K562 (cell line): ENCODE measurements at regions not wholly inside any gene's neighbourhood (a gene's known extent, or its start where the extent isn't known, plus 50 kb on each side); places are given as distances from the start of the nearest gene placed in this dataset.

Source experiments
- KLF13 ChIP-seq: fragments of 450-650 bp; IDR thresholded peaks from 2 replicates; pipeline ENCODE4 v1.6.1; 2016; ENCODE audit warnings: missing genetic modification characterization, low read depth, mild to moderate bottlenecking, missing compliant biosample characterization, moderate library complexity, borderline replicate concordance
- NFXL1 ChIP-seq: fragments of 450-650 bp; formaldehyde crosslinking; IDR thresholded peaks from 2 replicates; pipeline ENCODE4 v1.4.0; 2021; ENCODE audit warnings: mild to moderate bottlenecking
- TRIM24 ChIP-seq, 2 experiments: fragments of 450-650 bp; IDR thresholded peaks; 2 replicates each; pipeline ENCODE4 v1.6.1; 2016
- ZNF449 ChIP-seq: fragments of 250-450 bp; sonication (Bioruptor Pico); IDR thresholded peaks from 2 replicates; pipeline ENCODE4 v1.8.0; 2022; ENCODE audit warnings: moderate library complexity, mild to moderate bottlenecking, inconsistent platforms
- ZNF512 ChIP-seq: IDR thresholded peaks from 2 replicates; pipeline ENCODE4 v1.6.1; 2016; ENCODE audit warnings: missing genetic modification characterization, missing compliant biosample characterization
- TF ChIP-seq, protein P1 (sequence below): sonication (generic); formaldehyde crosslinking; IDR thresholded peaks from 2 replicates; pipeline ENCODE4 v1.4.0; 2020; ENCODE audit warnings: mild to moderate bottlenecking, missing genetic modification reagents
- TF ChIP-seq, protein P2 (sequence below): sonication (generic); formaldehyde crosslinking; IDR thresholded peaks from 2 replicates; pipeline ENCODE4 v1.9.0; 2022; ENCODE audit warnings: mild to moderate bottlenecking, missing genetic modification reagents
- TF ChIP-seq, protein P3 (sequence below): sonication (generic); formaldehyde crosslinking; IDR thresholded peaks from 2 replicates; pipeline ENCODE4 v1.8.0; 2022; ENCODE audit warnings: missing genetic modification reagents, mild to moderate bottlenecking, borderline replicate concordance
- TF ChIP-seq, protein P4 (sequence below), 2 experiments: fragments of 450-650 bp; formaldehyde crosslinking in 1 of 2; IDR thresholded peaks; 2 replicates each; pipeline versions ENCODE4 v1.4.0 to v1.6.1; 2014 to 2020; ENCODE audit warnings: mild to moderate bottlenecking in 2 of 2, borderline replicate concordance in 1 of 2, low read depth in 1 of 2
- TF ChIP-seq, protein P5 (sequence below): fragments of 450-650 bp; IDR thresholded peaks from 2 replicates; pipeline ENCODE4 v1.6.1; 2017; ENCODE audit warnings: antibody characterized with exemption
- TF ChIP-seq, protein P6 (sequence below), 3 experiments: IDR thresholded peaks in 2 of 3; conservative IDR thresholded peaks in 1 of 3; 2 replicates each; pipeline ENCODE4 v1.5.1; 2011 to 2012; ENCODE audit warnings: low read length in 3 of 3, mild to moderate bottlenecking in 3 of 3, control low read depth in 2 of 3, improper control_type of control experiment in 1 of 3, inconsistent platforms in 1 of 3, low read depth in 1 of 3, mixed read lengths in 1 of 3, moderate library complexity in 1 of 3; ENCODE audit not compliant: insufficient read depth in 2 of 3

- TF ChIP-seq ZNF449 (no peak), KLF13 (no peak), NFXL1 (CRISPR knock-in tag) (no peak), TRIM24 (IDR thresholded peaks at IDR 0.05) (no peak), ZNF512 (tag) (no peak)
- TF ChIP-seq, protein P1, sequence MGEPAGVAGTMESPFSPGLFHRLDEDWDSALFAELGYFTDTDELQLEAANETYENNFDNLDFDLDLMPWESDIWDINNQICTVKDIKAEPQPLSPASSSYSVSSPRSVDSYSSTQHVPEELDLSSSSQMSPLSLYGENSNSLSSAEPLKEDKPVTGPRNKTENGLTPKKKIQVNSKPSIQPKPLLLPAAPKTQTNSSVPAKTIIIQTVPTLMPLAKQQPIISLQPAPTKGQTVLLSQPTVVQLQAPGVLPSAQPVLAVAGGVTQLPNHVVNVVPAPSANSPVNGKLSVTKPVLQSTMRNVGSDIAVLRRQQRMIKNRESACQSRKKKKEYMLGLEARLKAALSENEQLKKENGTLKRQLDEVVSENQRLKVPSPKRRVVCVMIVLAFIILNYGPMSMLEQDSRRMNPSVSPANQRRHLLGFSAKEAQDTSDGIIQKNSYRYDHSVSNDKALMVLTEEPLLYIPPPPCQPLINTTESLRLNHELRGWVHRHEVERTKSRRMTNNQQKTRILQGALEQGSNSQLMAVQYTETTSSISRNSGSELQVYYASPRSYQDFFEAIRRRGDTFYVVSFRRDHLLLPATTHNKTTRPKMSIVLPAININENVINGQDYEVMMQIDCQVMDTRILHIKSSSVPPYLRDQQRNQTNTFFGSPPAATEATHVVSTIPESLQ (CRISPR knock-in tag) = no peak
- TF ChIP-seq, protein P2, sequence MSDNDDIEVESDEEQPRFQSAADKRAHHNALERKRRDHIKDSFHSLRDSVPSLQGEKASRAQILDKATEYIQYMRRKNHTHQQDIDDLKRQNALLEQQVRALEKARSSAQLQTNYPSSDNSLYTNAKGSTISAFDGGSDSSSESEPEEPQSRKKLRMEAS (CRISPR knock-in tag) = no peak
- TF ChIP-seq, protein P3, sequence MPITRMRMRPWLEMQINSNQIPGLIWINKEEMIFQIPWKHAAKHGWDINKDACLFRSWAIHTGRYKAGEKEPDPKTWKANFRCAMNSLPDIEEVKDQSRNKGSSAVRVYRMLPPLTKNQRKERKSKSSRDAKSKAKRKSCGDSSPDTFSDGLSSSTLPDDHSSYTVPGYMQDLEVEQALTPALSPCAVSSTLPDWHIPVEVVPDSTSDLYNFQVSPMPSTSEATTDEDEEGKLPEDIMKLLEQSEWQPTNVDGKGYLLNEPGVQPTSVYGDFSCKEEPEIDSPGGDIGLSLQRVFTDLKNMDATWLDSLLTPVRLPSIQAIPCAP (CRISPR knock-in tag) = no peak
- TF ChIP-seq, protein P4, sequence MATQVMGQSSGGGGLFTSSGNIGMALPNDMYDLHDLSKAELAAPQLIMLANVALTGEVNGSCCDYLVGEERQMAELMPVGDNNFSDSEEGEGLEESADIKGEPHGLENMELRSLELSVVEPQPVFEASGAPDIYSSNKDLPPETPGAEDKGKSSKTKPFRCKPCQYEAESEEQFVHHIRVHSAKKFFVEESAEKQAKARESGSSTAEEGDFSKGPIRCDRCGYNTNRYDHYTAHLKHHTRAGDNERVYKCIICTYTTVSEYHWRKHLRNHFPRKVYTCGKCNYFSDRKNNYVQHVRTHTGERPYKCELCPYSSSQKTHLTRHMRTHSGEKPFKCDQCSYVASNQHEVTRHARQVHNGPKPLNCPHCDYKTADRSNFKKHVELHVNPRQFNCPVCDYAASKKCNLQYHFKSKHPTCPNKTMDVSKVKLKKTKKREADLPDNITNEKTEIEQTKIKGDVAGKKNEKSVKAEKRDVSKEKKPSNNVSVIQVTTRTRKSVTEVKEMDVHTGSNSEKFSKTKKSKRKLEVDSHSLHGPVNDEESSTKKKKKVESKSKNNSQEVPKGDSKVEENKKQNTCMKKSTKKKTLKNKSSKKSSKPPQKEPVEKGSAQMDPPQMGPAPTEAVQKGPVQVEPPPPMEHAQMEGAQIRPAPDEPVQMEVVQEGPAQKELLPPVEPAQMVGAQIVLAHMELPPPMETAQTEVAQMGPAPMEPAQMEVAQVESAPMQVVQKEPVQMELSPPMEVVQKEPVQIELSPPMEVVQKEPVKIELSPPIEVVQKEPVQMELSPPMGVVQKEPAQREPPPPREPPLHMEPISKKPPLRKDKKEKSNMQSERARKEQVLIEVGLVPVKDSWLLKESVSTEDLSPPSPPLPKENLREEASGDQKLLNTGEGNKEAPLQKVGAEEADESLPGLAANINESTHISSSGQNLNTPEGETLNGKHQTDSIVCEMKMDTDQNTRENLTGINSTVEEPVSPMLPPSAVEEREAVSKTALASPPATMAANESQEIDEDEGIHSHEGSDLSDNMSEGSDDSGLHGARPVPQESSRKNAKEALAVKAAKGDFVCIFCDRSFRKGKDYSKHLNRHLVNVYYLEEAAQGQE (IDR thresholded peaks at IDR 0.05; ENCODE audit: borderline replicate concordance) = no peak
- TF ChIP-seq, protein P4 (CRISPR knock-in tag; IDR thresholded peaks at IDR 0.05; ENCODE audit: low read depth) = no peak
- TF ChIP-seq, protein P5, sequence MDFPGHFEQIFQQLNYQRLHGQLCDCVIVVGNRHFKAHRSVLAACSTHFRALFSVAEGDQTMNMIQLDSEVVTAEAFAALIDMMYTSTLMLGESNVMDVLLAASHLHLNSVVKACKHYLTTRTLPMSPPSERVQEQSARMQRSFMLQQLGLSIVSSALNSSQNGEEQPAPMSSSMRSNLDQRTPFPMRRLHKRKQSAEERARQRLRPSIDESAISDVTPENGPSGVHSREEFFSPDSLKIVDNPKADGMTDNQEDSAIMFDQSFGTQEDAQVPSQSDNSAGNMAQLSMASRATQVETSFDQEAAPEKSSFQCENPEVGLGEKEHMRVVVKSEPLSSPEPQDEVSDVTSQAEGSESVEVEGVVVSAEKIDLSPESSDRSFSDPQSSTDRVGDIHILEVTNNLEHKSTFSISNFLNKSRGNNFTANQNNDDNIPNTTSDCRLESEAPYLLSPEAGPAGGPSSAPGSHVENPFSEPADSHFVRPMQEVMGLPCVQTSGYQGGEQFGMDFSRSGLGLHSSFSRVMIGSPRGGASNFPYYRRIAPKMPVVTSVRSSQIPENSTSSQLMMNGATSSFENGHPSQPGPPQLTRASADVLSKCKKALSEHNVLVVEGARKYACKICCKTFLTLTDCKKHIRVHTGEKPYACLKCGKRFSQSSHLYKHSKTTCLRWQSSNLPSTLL = no peak
- TF ChIP-seq, protein P6, sequence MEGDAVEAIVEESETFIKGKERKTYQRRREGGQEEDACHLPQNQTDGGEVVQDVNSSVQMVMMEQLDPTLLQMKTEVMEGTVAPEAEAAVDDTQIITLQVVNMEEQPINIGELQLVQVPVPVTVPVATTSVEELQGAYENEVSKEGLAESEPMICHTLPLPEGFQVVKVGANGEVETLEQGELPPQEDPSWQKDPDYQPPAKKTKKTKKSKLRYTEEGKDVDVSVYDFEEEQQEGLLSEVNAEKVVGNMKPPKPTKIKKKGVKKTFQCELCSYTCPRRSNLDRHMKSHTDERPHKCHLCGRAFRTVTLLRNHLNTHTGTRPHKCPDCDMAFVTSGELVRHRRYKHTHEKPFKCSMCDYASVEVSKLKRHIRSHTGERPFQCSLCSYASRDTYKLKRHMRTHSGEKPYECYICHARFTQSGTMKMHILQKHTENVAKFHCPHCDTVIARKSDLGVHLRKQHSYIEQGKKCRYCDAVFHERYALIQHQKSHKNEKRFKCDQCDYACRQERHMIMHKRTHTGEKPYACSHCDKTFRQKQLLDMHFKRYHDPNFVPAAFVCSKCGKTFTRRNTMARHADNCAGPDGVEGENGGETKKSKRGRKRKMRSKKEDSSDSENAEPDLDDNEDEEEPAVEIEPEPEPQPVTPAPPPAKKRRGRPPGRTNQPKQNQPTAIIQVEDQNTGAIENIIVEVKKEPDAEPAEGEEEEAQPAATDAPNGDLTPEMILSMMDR (IDR thresholded peaks at IDR 0.05 in 2 of 3, conservative IDR thresholded peaks at IDR 0.05 in 1 of 3; ENCODE audit: insufficient read depth in 2 of 3, low read depth in 1 of 3, low read length in 3 of 3) = no peak
Observed at GRCh38 chr6:11384531-11385309, 152.3 kb upstream of the NEDD9 start.
